Neural progenitor cell (in vitro differentiated cells): ENCODE measurements at regions not wholly inside any gene's neighbourhood (a gene's known extent, or its start where the extent isn't known, plus 50 kb on each side); places are given as distances from the start of the nearest gene placed in this dataset.

Source experiments
- CTCF ChIP-seq: fragments of 200-600 bp; sonication (generic); IDR thresholded peaks from 2 replicates; pipeline ENCODE4 v1.5.1; 2017; ENCODE audit warnings: antibody characterized with exemption, mild to moderate bottlenecking
- EZH2 ChIP-seq: fragments of 200-600 bp; sonication (generic); IDR thresholded peaks from 2 replicates; pipeline ENCODE4 v1.6.1; 2017; ENCODE audit warnings: antibody characterized with exemption, mild to moderate bottlenecking, moderate library complexity
- EZH2phosphoT487 ChIP-seq: fragments of 200-600 bp; sonication (generic); IDR thresholded peaks from 2 replicates; pipeline ENCODE4 v1.6.1; 2017; ENCODE audit warnings: antibody characterized with exemption

GRCh38 chr16:64638766-64639165 is 483.1 kb downstream of the CDH11 start:
- TF ChIP-seq CTCF (no peak), EZH2phosphoT487 (no peak), EZH2 (no peak)
